HG03457 (cell line): ENCODE measurements at regions not wholly inside any gene's neighbourhood (a gene's known extent, or its start where the extent isn't known, plus 50 kb on each side); places are given as distances from the start of the nearest gene placed in this dataset.
"Not testable (repeated sequence)": the region's sequence is repeated elsewhere in the genome, so short reads cannot be mapped to it uniquely, and the experiment has no call there.

Source experiments
- ATAC-seq: cut with Tn5 transposase; IDR thresholded peaks from one replicate; pipeline ENCODE4 v1.9.1; 2021; ENCODE audit warnings: moderate number of reproducible peaks; ENCODE audit not compliant: unreplicated experiment

GRCh38 chr6:14217728-14218518 is 100.4 kb downstream of the CD83 start:
- ATAC-seq, result no peak

- ATAC-seq, result no peak
Observed at GRCh38 chr6:14218519-14218800, 100.9 kb downstream of the CD83 start.

GRCh38 chr6:14221564-14222279 is 104.2 kb downstream of the CD83 start:
- no peak for ATAC-seq

DNA sequence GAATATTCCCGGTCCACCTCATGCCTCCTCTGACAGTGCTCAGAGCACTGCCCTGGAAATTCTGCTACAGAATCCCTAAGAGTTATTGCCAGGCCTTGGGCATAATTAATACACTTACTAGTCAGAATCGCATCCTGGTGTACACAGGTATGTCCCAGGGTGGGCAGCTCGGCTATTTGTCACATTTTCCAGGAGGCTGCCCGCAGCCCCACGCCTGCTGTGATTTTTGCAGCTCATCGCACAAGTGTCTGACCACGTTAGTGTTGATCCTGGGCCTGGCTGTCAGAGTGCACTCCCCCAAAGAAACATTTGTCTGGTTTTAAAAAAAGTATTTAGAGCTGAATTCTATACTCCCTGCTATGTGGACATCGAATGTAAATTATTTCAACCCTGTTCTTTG is 105.4 kb downstream of the CD83 start:
- no peak for ATAC-seq

DNA sequence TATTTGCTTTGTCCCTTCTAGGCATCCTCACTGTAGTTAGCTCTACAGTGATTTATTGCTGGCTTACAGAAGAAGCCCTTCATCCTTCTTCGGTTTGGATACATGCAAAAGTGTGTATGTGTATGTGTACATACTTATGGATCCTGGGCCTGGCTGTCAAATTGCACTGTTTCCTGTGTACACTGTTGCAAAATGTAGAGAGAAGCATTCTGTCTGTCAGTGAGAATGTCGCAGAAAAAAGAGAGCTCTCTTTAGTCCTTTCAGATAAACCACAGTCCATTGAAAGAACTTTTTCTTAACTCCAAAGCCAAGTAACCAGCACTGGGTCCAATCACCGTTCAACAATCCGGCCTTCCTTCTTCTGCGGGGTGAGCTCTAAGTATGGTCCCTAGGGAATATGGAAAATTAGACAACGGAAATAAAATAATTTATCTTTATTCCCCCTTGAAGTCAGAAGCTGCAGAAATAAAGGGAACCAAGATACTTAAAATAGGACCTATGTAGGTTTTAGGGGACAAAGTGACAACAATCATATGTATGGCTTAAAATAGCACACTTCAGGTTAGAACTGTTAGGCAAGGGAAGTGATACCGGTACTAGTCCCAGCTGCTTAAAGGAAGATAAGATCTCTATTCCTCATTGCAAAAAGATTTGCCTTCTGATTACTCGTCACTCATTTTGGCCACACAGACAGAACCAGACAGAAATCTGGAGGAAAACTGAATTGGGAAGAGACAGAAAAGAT is 107.0 kb downstream of the CD83 start:
- no peak for ATAC-seq

- no peak for ATAC-seq
Observed at GRCh38 chr6:14226051-14226660, 108.6 kb downstream of the CD83 start.

- ATAC-seq, result no peak
Observed at GRCh38 chr6:14228571-14228970, 111.0 kb downstream of the CD83 start.

DNA sequence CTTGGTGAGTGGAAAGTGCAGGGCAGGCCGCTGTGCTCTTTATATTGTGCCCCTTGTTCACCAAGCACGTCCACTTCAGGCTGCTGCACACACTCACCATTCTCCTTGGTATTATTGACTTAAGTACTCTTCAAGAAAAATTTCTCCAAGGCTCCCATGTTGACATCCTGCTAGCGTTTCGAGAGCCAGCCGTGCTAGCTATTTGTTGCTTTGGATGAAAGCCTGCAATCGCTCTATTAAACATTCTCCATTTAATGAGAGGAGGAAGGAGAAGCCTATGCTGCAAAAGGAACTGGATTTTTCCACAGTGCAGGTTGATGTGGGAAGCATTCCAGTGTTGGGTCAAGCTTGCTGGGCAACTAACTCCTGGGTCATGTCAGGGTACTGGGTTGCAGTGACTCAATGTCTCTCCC is 113.5 kb downstream of the CD83 start:
- ATAC-seq, result no peak

GRCh38 chr6:14231501-14232280 is 114.1 kb downstream of the CD83 start:
- ATAC-seq, result no peak

DNA sequence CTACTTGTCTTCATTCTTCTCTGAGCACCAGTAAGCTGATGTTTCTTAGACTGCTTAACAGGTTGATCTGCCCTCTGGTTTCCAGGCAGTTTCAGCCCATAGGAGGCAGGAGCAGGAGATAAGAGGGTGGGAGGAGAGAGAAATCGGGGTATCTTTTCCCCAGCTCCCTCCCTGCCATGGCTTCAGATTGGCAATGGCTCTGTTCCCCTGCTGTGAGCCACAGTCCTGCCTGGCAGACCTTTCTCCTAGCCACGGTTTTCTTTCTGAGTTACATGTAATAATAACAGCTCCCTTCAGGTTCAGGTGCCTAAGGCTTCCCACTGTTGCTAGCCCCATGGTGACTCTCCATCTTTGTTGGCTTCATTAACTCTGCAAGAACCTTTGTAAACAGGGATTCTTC is 115.3 kb downstream of the CD83 start:
- ATAC-seq, result no peak

GRCh38 chr6:14235653-14236356 is 118.2 kb downstream of the CD83 start:
- ATAC-seq, result no peak

GRCh38 chr6:14239097-14239496 is 121.5 kb downstream of the CD83 start:
- ATAC-seq, result no peak

GRCh38 chr6:14240411-14241166 is 123.0 kb downstream of the CD83 start:
- no peak for ATAC-seq

GRCh38 chr6:14241255-14242070 is 123.9 kb downstream of the CD83 start:
- no peak for ATAC-seq

DNA sequence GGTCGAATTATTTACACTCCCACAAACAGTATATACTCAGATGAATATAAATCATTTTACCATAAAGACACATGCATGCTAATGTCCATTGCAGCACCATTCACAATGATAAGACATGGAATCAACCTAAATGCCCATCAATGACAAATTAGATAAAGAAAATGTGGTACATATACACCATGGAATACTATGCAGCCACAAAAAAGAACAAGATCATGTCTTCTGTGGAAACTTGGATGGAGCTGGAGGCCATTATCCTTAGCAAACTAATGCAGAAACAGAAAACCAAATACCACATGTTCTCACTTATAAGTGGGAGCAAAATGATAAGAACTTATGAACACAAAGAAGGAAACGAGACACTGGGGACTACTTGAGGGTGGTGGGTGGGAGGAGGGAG is 125.3 kb downstream of the CD83 start:
- not testable (repeated sequence) for ATAC-seq

GRCh38 chr6:14243597-14243996 is 126.0 kb downstream of the CD83 start:
- no peak for ATAC-seq

- no peak for ATAC-seq
Observed at GRCh38 chr6:14246876-14247275, 129.3 kb downstream of the CD83 start.

- no peak for ATAC-seq
Observed at GRCh38 chr6:14250573-14250972, 133.0 kb downstream of the CD83 start.
